Suprapubic skin (tissue), 4 donors: ENCODE measurements at regions not wholly inside any gene's neighbourhood (a gene's known extent, or its start where the extent isn't known, plus 50 kb on each side); places are given as distances from the start of the nearest gene placed in this dataset.

ENCODE experiments used
- DNase-seq, 2 donors: peaks; one replicate each; pipeline ENCODE4 v3.0.0-alpha.2; 2019; ENCODE audit warnings: low spot score in 2 of 2
- H3K27ac ChIP-seq: fragments of 200-600 bp; sonication (generic); one replicate; pipeline ENCODE4 v1.5.1; 2019
- H3K27me3 ChIP-seq: fragments of 200-600 bp; sonication (generic); one replicate; pipeline ENCODE4 v1.5.1; 2019
- H3K36me3 ChIP-seq: fragments of 200-600 bp; sonication (generic); one replicate; pipeline ENCODE4 v1.5.1; 2019
- H3K4me1 ChIP-seq: fragments of 200-600 bp; sonication (generic); one replicate; pipeline ENCODE4 v1.5.1; 2019
- H3K4me3 ChIP-seq: fragments of 200-600 bp; sonication (generic); one replicate; pipeline ENCODE4 v1.5.1; 2019; ENCODE audit warnings: mild to moderate bottlenecking
- H3K9me3 ChIP-seq: fragments of 200-600 bp; sonication (generic); one replicate; pipeline ENCODE4 v1.5.1; 2019
- CTCF ChIP-seq, 2 donors: fragments of 200-600 bp in 1 of 2; fragments of 450-650 bp in 1 of 2; sonication (generic) in 1 of 2; IDR thresholded peaks; one replicate each; pipeline ENCODE4 v1.5.1; 2016 to 2019; ENCODE audit warnings: antibody characterized with exemption in 2 of 2, mild to moderate bottlenecking in 1 of 2, moderate library complexity in 1 of 2
- EP300 ChIP-seq: sonication (generic); formaldehyde crosslinking; IDR thresholded peaks from one replicate; pipeline ENCODE4 v1.6.1; 2017; ENCODE audit warnings: antibody characterized with exemption
- POLR2A ChIP-seq, 2 donors: fragments of 450-650 bp; IDR thresholded peaks; one replicate each; pipeline ENCODE4 v1.6.1; 2017; ENCODE audit warnings: antibody characterized with exemption in 2 of 2, mild to moderate bottlenecking in 2 of 2, moderate library complexity in 2 of 2
- POLR2AphosphoS5 ChIP-seq, 3 donors: sonication (generic); formaldehyde crosslinking; IDR thresholded peaks; one replicate each; pipeline ENCODE4 v1.6.1; 2017; ENCODE audit warnings: antibody characterized with exemption in 3 of 3
- WGBS: methylation state at CpG from one replicate; pipeline ENCODE4 v1.1.5; 2018; 5-methylcytosine and 5-hydroxymethylcytosine counted together

GRCh38 chr20:62553136-62553837 lies 77.5 kb upstream of the GATA5 start:
- 90% methylated on average over 22 of the region's 33 CpGs for WGBS
- peaks cover 20% of the 10 kb centered on the region for H3K4me1 ChIP-seq
- no peak overlapping the region for H3K27ac ChIP-seq
- H3K9me3 ChIP-seq = no peaks in the 10 kb centered on the region
- no peak for DNase-seq
- H3K27me3 ChIP-seq = peaks cover 100% of the 10 kb centered on the region
- no peaks in the 10 kb centered on the region for H3K36me3 ChIP-seq
- H3K4me3 ChIP-seq = no peak overlapping the region
- no peak for TF ChIP-seq CTCF (IDR thresholded peaks at IDR 0.05)
- TF ChIP-seq EP300 = no peak
- no peak for TF ChIP-seq POLR2A (IDR thresholded peaks at IDR 0.05)
- no peak for TF ChIP-seq POLR2AphosphoS5 (IDR thresholded peaks at IDR 0.05)

GRCh38 chr20:62553838-62554161 lies 78.0 kb upstream of the GATA5 start:
- Histone ChIP-seq H3K36me3 (no peaks in the 10 kb centered on the region), H3K27ac (no peak overlapping the region), H3K9me3 (no peaks in the 10 kb centered on the region), H3K4me3 (no peak overlapping the region), H3K27me3 (peaks cover 100% of the 10 kb centered on the region), H3K4me1 (peaks cover 20% of the 10 kb centered on the region)
- DNase-seq = no peak
- WGBS = 83% methylated on average over 7 of the region's 7 CpGs
- TF ChIP-seq POLR2AphosphoS5 (IDR thresholded peaks at IDR 0.05) (no peak), POLR2A (IDR thresholded peaks at IDR 0.05) (no peak), EP300 (no peak), CTCF (IDR thresholded peaks at IDR 0.05) (no peak)

GRCh38 chr20:62554214-62554897 lies 78.6 kb upstream of the GATA5 start:
- Histone ChIP-seq H3K27me3 (peaks cover 100% of the 10 kb centered on the region), H3K27ac (no peak overlapping the region), H3K4me1 (peaks cover 20% of the 10 kb centered on the region), H3K9me3 (no peaks in the 10 kb centered on the region), H3K4me3 (no peak overlapping the region), H3K36me3 (no peaks in the 10 kb centered on the region)
- TF ChIP-seq POLR2A (IDR thresholded peaks at IDR 0.05) = no peak
- TF ChIP-seq CTCF (IDR thresholded peaks at IDR 0.05) = no peak
- TF ChIP-seq POLR2AphosphoS5 (IDR thresholded peaks at IDR 0.05) = no peak
- 61% methylated on average over 12 of the region's 35 CpGs for WGBS
- no peak for DNase-seq

GRCh38 chr20:62554898-62555641 lies 79.3 kb upstream of the GATA5 start:
- WGBS = 49% methylated on average over 23 of the region's 27 CpGs
- TF ChIP-seq EP300 (no peak), CTCF (IDR thresholded peaks at IDR 0.05) (no peak), POLR2A (IDR thresholded peaks at IDR 0.05) (no peak)
- H3K27me3 ChIP-seq = peaks cover 100% of the 10 kb centered on the region

More at GRCh38 chr20:62554898-62555641, 79.3 kb upstream of the GATA5 start:
- Histone ChIP-seq H3K9me3 (no peaks in the 10 kb centered on the region), H3K4me3 (no peak overlapping the region), H3K27ac (no peak overlapping the region), H3K4me1 (peaks cover 19% of the 10 kb centered on the region), H3K36me3 (no peaks in the 10 kb centered on the region)
- DNase-seq = no peak
